ENCODE measurements at regions not wholly inside any gene's neighbourhood (a gene's known extent, or its start where the extent isn't known, plus 50 kb on each side); places are given as distances from the start of the nearest gene placed in this dataset.

DNA sequence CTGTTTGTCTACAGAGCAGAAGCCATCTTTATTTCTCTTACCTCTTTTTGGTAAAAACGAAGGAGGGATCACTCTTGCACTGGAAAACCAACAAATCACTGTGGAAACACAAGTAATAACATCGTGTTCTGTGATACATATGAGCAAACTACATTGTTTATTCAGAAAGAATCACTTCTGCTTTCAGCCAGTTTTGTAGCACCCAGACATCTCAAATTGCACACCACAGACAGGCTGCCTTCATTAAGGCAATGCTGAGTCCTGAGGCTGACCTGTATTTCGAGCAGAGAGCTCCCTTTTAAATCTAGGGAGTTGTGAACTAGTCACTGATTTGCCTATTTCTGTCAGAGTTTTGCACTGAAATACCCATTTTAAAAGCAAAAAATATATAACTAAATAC, 1003.2 kb upstream of the FAM98A start:
- TF ChIP-seq, protein P1, sequence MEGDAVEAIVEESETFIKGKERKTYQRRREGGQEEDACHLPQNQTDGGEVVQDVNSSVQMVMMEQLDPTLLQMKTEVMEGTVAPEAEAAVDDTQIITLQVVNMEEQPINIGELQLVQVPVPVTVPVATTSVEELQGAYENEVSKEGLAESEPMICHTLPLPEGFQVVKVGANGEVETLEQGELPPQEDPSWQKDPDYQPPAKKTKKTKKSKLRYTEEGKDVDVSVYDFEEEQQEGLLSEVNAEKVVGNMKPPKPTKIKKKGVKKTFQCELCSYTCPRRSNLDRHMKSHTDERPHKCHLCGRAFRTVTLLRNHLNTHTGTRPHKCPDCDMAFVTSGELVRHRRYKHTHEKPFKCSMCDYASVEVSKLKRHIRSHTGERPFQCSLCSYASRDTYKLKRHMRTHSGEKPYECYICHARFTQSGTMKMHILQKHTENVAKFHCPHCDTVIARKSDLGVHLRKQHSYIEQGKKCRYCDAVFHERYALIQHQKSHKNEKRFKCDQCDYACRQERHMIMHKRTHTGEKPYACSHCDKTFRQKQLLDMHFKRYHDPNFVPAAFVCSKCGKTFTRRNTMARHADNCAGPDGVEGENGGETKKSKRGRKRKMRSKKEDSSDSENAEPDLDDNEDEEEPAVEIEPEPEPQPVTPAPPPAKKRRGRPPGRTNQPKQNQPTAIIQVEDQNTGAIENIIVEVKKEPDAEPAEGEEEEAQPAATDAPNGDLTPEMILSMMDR (IDR thresholded peaks at IDR 0.05; ENCODE audit: low read depth, low read length), result no peak
- TF ChIP-seq POLR2A (IDR thresholded peaks at IDR 0.05; ENCODE audit: extremely low read depth, insufficient read length) (no peak), MYC (IDR thresholded peaks at IDR 0.05; ENCODE audit: low read depth, low read length) (no peak)
- TF ChIP-seq, protein P2, sequence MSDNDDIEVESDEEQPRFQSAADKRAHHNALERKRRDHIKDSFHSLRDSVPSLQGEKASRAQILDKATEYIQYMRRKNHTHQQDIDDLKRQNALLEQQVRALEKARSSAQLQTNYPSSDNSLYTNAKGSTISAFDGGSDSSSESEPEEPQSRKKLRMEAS (IDR thresholded peaks at IDR 0.05; ENCODE audit: low read depth, low read length), result no peak
